Pancreas (tissue), 10 donors: ENCODE measurements at regions not wholly inside any gene's neighbourhood (a gene's known extent, or its start where the extent isn't known, plus 50 kb on each side); places are given as distances from the start of the nearest gene placed in this dataset.

Experiments
- ATAC-seq, 4 donors: fragments of 200-7000 bp; cut with Tn5 transposase; one replicate each; pipeline versions ENCODE4 v1.8.0 to v1.9.1; 2020; ENCODE audit warnings: mild to moderate bottlenecking in 4 of 4, moderate library complexity in 4 of 4
- DNase-seq, 6 donors: peaks; one replicate each; pipeline ENCODE4 v3.0.0-alpha.2; 2020
- FAIRE-seq: peaks from 2 replicates; lab custom pipeline; 2012; peaks lifted over from hg19 to GRCh38; lab: Jason Lieb, UNC
- H3K27ac ChIP-seq, 4 donors: fragments of 200-600 bp; sonication (generic); 1 replicate in 3 of 4; 2 replicates in 1 of 4; pipeline versions ENCODE4 v1.5.0 to v1.8.0; 2020
- H3K27me3 ChIP-seq, 4 donors: fragments of 200-600 bp; one replicate each; pipeline ENCODE4 v1.8.0; 2021
- H3K36me3 ChIP-seq, 3 donors: fragments of 200-600 bp; sonication (generic) in 1 of 3; one replicate each; pipeline versions ENCODE4 v1.5.0 to v1.8.0; 2020 to 2021
- H3K4me1 ChIP-seq, 3 donors: fragments of 200-600 bp; one replicate each; pipeline ENCODE4 v1.8.0; 2021
- H3K4me3 ChIP-seq, 4 donors: fragments of 200-600 bp; sonication (generic) in 2 of 4; one replicate each; pipeline versions ENCODE4 v1.5.0 to v1.8.0; 2020 to 2021
- H3K9me3 ChIP-seq, 4 donors: fragments of 200-600 bp; one replicate each; pipeline ENCODE4 v1.8.0; 2021
- WGBS, 2 donors: extraction: QIAGEN DNeasy Blood & Tissue Kit; methylation state at CpG; one replicate each; pipeline ENCODE4 v1.1.7; 2013; 5-methylcytosine and 5-hydroxymethylcytosine counted together
- intact Hi-C, 3 donors: fragments of 100-400 bp; cut with DNase I; formaldehyde crosslinking; loops; one replicate each; pipeline versions ENCODE4 v1.11.1 to v1.14.2; 2022
- TF ChIP-seq, protein P1 (sequence below), 4 donors: fragments of 200-600 bp; sonication (generic) in 3 of 4; IDR thresholded peaks; one replicate each; pipeline versions ENCODE4 v1.5.0 to v1.8.0; 2021; ENCODE audit warnings: antibody characterized with exemption in 4 of 4
- donor health status: healthy with polysubstance abuse.
- donor health status: DM: no; HTN: no; CAD: no; lungs with moderate emphysema.
- donor health status: DM: no; HTN: no; CAD: no.
- donor health status: control.
- donor health status: control.
- donor health status: Bipolar disorder and iron deficiency.
- donor health status: DM: yes; HTN: yes; CAD: no.
- donor health status: DM: no; HTN: no; CAD: no.
- donor health status: DM: no; HTN: no; CAD: no.
- donor health status: DM: yes; HTN: yes; CAD: no.

DNA sequence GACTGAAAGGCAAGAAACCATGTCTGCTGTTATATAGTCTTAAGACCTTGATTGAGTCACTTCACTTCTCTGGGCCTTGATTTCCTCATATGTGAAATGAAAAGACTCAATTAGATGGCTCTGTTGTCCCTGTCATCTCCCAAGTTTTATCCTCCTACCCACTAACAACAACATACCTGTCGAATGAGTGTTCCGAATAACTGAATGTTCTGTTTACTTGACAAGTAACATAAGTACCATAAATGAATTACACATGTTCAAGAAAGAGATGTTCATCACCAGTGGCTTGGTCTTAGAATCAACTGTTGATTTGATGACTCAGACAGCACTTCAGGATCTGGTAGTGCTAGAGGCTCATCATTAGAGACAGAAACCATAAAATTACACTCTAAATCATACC, 311.7 kb downstream of the VPS13C start:
- no peaks in the 10 kb centered on the region for H3K27me3 ChIP-seq
- FAIRE-seq = no peak
- no peak overlapping the region for H3K27ac ChIP-seq
- H3K9me3 ChIP-seq = no peaks in the 10 kb centered on the region
- no peaks in the 10 kb centered on the region for H3K36me3 ChIP-seq
- no peak overlapping the region for H3K4me3 ChIP-seq
- no peak for ATAC-seq
- TF ChIP-seq, protein P1, sequence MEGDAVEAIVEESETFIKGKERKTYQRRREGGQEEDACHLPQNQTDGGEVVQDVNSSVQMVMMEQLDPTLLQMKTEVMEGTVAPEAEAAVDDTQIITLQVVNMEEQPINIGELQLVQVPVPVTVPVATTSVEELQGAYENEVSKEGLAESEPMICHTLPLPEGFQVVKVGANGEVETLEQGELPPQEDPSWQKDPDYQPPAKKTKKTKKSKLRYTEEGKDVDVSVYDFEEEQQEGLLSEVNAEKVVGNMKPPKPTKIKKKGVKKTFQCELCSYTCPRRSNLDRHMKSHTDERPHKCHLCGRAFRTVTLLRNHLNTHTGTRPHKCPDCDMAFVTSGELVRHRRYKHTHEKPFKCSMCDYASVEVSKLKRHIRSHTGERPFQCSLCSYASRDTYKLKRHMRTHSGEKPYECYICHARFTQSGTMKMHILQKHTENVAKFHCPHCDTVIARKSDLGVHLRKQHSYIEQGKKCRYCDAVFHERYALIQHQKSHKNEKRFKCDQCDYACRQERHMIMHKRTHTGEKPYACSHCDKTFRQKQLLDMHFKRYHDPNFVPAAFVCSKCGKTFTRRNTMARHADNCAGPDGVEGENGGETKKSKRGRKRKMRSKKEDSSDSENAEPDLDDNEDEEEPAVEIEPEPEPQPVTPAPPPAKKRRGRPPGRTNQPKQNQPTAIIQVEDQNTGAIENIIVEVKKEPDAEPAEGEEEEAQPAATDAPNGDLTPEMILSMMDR (IDR thresholded peaks at IDR 0.05) = no peak
- 93 to 94% methylated on average over 2 of the region's 2 CpGs for WGBS, 2 donors
- intact Hi-C loops = no loop called here
- DNase-seq = no peak
- H3K4me1 ChIP-seq = peaks cover 0 to 6% (median 4%) of the 10 kb centered on the region in 3 donors

DNA sequence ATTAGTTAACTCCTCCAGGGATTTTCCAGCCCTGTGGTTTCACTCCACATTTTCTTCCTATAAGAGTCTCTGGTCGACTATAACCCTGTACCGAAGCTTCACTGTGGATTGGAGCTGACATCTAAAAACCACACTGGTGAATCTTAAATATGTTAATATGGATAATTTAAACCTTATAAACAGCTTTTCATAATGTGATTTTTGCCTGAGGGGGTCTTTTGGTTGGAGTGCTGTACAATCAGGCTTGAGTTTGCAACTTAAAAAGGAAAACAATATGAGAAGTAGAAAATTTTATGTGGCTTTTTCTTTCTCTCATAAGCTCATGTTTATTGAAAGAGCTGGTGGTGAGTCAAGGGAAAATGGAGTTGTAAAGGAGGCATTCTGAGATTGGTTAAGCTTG, 313.7 kb downstream of the VPS13C start:
- DNase-seq (no peak), FAIRE-seq (no peak), ATAC-seq (no peak)
- Histone ChIP-seq H3K27me3 (no peaks in the 10 kb centered on the region), H3K4me3 (no peak overlapping the region), H3K9me3 (no peaks in the 10 kb centered on the region), H3K36me3 (no peaks in the 10 kb centered on the region), H3K27ac (no peak overlapping the region), H3K4me1 (peaks cover 0 to 6% (median 4%) of the 10 kb centered on the region in 3 donors)
- TF ChIP-seq, protein P1 (IDR thresholded peaks at IDR 0.05) = no peak
- WGBS, 2 donors = 83 to 92% methylated on average over 2 of the region's 2 CpGs
- intact Hi-C loops = no loop called here

DNA sequence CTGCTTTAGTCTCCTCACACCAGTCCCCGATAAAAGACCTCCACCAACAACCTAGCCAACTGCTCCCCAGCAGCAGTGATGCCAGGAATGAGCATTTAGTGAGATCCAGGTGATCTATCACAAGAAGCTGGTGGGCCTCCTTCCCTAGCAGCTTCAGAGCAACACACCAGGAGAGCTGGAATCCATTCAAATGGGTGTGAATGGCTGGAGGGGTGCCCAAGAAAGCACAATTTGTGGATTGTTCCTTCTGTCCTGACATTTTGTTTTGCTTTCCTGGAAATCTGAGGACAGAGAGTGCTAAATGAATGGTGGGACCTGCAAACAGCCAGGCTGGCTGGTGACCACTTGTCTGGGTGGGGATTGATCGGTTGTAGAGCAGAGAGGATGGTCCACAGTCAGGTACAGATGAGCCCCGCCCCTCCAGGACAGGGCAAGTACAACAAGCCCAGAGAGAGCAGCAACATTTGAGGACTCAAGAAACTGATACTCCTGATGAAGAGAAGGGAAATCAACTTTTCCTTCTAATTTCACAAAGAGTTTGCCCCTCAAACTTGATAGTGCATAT, 316.8 kb downstream of the VPS13C start:
- H3K4me3 ChIP-seq = no peak overlapping the region
- TF ChIP-seq, protein P1 (IDR thresholded peaks at IDR 0.05) = no peak
- H3K27ac ChIP-seq = no peak overlapping the region
- intact Hi-C loops = no loop called here
- H3K36me3 ChIP-seq = no peaks in the 10 kb centered on the region
- 82% methylated on average over 3 of the region's 3 CpGs for WGBS, 2 donors
- FAIRE-seq = no peak
- no peaks in the 10 kb centered on the region for H3K4me1 ChIP-seq
- H3K9me3 ChIP-seq = no peaks in the 10 kb centered on the region
- H3K27me3 ChIP-seq = no peaks in the 10 kb centered on the region
- no peak for ATAC-seq
- DNase-seq = no peak

DNA sequence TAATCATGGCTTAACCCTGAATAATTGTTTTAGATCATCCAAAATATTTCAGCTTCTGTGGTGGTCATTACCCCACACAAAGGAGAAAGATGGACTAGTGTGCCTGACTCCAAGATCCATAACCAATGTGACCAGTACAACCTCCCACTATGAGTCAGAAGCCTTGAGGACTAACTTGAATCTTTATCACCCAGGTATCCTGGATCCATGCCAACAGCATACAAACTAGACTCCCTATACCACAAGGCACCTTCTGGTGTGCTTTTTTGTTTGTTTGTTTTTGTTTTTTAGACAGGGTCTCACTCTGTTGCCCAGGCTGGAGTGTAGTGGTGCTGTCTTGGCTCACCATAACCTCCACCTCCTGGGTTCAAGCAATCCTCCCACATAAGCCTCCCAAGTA, 317.7 kb downstream of the VPS13C start:
- no peak for ATAC-seq
- Histone ChIP-seq H3K27me3 (no peaks in the 10 kb centered on the region), H3K9me3 (no peaks in the 10 kb centered on the region), H3K36me3 (no peaks in the 10 kb centered on the region), H3K4me3 (no peak overlapping the region), H3K27ac (no peak overlapping the region), H3K4me1 (no peaks in the 10 kb centered on the region)
- no peak for DNase-seq
- intact Hi-C loops = no loop called here
- TF ChIP-seq, protein P1 (IDR thresholded peaks at IDR 0.05) = no peak
- FAIRE-seq = no peak

DNA sequence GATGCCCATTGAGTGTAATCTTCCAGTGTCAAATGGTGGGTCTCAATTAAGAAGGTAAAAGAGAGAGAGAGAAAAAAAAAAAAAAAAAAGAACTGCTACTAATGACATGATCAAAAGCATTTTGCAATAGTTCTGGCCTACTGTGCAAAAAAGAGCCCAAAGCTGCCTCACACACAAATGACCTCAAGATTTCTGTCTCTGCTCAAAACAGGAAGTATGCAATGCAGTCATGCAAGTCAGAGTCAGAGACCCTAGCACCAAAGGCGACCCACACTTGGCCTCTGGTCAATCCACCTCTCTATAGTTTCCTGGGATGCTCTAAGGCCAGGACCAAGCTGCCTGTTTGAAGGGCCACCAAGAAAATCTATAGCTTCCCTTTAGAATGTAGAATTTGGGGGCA, 323.5 kb downstream of the VPS13C start:
- TF ChIP-seq, protein P1 (IDR thresholded peaks at IDR 0.05) = no peak
- WGBS, 2 donors = 85 to 86% methylated on average over 1 of the region's 1 CpG
- no peak for DNase-seq
- no peak for FAIRE-seq
- H3K4me3 ChIP-seq = no peak overlapping the region
- no peaks in the 10 kb centered on the region for H3K9me3 ChIP-seq
- H3K27ac ChIP-seq = no peak overlapping the region
- intact Hi-C loops = no loop called here
- H3K36me3 ChIP-seq = no peaks in the 10 kb centered on the region
- ATAC-seq = no peak
- H3K4me1 ChIP-seq = no peaks in the 10 kb centered on the region
- H3K27me3 ChIP-seq = no peaks in the 10 kb centered on the region
